ENCODE measurements at regions not wholly inside any gene's neighbourhood (a gene's known extent, or its start where the extent isn't known, plus 50 kb on each side); places are given as distances from the start of the nearest gene placed in this dataset.

GRCh38 chr2:181832015-181832414 is 59.5 kb upstream of the ITPRID2 start:
- DNase-seq (ENCODE audit: low read depth, low spot score): no peak

GRCh38 chr2:181836583-181836982 is 54.9 kb upstream of the ITPRID2 start:
- no peak for DNase-seq (ENCODE audit: low read depth, low spot score)

GRCh38 chr2:181837563-181837962 is 54.0 kb upstream of the ITPRID2 start:
- no peak for DNase-seq (ENCODE audit: low read depth, low spot score)

GRCh38 chr2:181839811-181840210 is 51.7 kb upstream of the ITPRID2 start:
- DNase-seq (ENCODE audit: low read depth, low spot score): no peak

- no peak for DNase-seq (ENCODE audit: low read depth, low spot score)
Measured at GRCh38 chr2:181841079-181841478, 50.5 kb upstream of the ITPRID2 start.
